Activated T-cell treated with anti-CD3 and anti-CD28 coated beads for 4 hours (primary cell): ENCODE measurements at regions not wholly inside any gene's neighbourhood (a gene's known extent, or its start where the extent isn't known, plus 50 kb on each side); places are given as distances from the start of the nearest gene placed in this dataset.

ENCODE experiments used
- DNase-seq: peaks from one replicate; pipeline ENCODE4 v3.0.0-alpha.2; 2020

GRCh38 chr3:107969994-107970819 lies 120.6 kb downstream of the CD47 start:
- DNase-seq, result no peak

- no peak for DNase-seq
Measured at GRCh38 chr3:107969525-107969924, 121.3 kb downstream of the CD47 start.

- DNase-seq, result no peak
Measured at GRCh38 chr3:107966276-107966675, 124.6 kb downstream of the CD47 start.

- DNase-seq, result no peak
Measured at GRCh38 chr3:107965136-107965655, 125.6 kb downstream of the CD47 start.

- no peak for DNase-seq
Measured at GRCh38 chr3:107963581-107963980, 127.2 kb downstream of the CD47 start.

- DNase-seq, result no peak
Measured at GRCh38 chr3:107962946-107963345, 127.9 kb downstream of the CD47 start.

GRCh38 chr3:107962037-107962436 lies 128.8 kb downstream of the CD47 start:
- DNase-seq, result no peak

GRCh38 chr3:107959550-107960154 lies 131.2 kb downstream of the CD47 start:
- no peak for DNase-seq

GRCh38 chr3:107958146-107958545 lies 132.7 kb downstream of the CD47 start:
- DNase-seq, result no peak

GRCh38 chr3:107956991-107957900 lies 133.6 kb downstream of the CD47 start:
- DNase-seq, result no peak

GRCh38 chr3:107954845-107955244 lies 136.0 kb downstream of the CD47 start:
- DNase-seq, result no peak

- DNase-seq, result no peak
Measured at GRCh38 chr3:107953722-107954121, 137.1 kb downstream of the CD47 start.

GRCh38 chr3:107951126-107951525 lies 139.7 kb downstream of the CD47 start:
- no peak for DNase-seq

- DNase-seq, result no peak
Measured at GRCh38 chr3:107950417-107950816, 140.4 kb downstream of the CD47 start.

- DNase-seq, result no peak
Measured at GRCh38 chr3:107949394-107949970, 141.3 kb downstream of the CD47 start.

- DNase-seq, result no peak
Measured at GRCh38 chr3:107947203-107947602, 143.6 kb downstream of the CD47 start.

- no peak for DNase-seq
Measured at GRCh38 chr3:107946700-107947099, 144.1 kb downstream of the CD47 start.

GRCh38 chr3:107945417-107946094 lies 145.3 kb downstream of the CD47 start:
- no peak for DNase-seq

- no peak for DNase-seq
Measured at GRCh38 chr3:107943786-107944523, 146.9 kb downstream of the CD47 start.

GRCh38 chr3:107942951-107943749 lies 147.7 kb downstream of the CD47 start:
- no peak for DNase-seq

- DNase-seq, result no peak
Measured at GRCh38 chr3:107942244-107942643, 148.6 kb downstream of the CD47 start.
